GM19455 (cell line): ENCODE measurements at regions not wholly inside any gene's neighbourhood (a gene's known extent, or its start where the extent isn't known, plus 50 kb on each side); places are given as distances from the start of the nearest gene placed in this dataset.

Experiments
- ATAC-seq: cut with Tn5 transposase; IDR thresholded peaks from one replicate; pipeline ENCODE4 v1.9.1; 2021; ENCODE audit not compliant: unreplicated experiment

DNA sequence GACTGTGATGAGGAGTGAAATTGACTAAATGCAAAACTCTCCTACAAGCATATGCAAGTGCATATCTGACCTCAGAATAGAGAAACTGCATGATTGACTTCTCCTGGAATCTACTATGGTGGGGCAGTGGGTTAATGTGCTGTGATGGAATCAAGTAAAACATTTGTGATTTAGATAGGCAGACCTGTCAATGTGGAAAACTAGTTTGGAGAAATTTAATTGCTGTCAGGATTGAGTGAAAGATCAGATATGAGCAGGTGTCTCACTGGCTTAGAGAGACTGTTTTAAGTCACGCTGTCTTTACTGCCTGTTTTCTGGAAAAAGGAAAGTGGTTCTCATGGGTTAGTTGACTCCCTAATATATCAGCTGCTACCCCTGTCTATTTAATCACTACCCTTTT, 881.0 kb upstream of the CNTNAP5 start:
- no peak for ATAC-seq

DNA sequence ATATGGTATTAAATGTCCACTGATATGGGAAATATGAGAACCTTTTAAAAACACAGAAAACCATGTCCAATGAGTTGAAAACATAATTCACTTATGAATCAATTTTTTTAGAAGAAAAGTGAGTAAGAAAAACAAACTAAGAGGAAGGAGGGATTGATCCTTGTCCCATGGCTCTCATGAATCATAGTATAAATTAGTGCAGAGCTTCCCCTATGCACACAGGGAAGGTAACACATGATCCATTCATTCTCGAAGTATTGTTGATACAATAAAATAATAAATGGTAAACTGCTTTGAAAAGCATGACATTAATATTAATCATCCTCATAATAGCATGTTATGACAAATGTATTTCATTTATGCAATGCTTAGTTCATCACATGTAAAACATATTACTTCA, 872.0 kb upstream of the CNTNAP5 start:
- no peak for ATAC-seq

DNA sequence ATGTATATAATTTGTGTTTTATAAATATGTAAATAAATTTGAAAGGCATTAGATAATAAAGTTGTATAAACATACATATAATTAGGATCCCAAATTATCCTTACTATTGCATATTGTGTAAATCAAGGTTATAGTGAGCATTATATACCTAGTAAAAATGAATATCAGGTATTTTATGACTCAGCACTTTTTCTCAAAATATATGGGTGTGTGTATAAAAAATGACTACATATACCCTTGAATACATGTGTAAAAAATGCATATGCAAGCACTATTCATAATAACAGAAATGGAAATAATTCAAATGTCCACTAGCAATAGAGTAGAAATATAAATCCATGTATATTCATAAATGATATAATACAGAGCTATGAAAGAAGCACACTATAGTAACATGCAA, 870.9 kb upstream of the CNTNAP5 start:
- ATAC-seq, result no peak

DNA sequence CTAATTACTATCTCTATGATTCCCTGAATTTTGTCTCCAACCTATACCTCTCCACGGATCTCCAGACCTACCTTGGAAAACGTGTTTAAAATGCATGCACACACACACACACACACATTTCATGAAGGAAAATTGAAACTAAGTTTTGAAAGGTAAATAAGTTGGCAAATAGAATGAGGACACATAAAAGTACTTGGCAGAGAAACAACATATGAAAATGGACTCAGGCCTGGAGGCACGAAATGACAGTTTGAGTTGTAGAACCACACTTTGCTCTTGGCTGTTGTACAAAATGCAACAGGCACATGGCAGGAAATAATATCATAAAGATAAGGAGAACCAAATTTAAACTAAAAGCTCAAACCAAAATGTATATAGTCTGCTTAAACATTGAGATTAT, 868.1 kb upstream of the CNTNAP5 start:
- no peak for ATAC-seq

DNA sequence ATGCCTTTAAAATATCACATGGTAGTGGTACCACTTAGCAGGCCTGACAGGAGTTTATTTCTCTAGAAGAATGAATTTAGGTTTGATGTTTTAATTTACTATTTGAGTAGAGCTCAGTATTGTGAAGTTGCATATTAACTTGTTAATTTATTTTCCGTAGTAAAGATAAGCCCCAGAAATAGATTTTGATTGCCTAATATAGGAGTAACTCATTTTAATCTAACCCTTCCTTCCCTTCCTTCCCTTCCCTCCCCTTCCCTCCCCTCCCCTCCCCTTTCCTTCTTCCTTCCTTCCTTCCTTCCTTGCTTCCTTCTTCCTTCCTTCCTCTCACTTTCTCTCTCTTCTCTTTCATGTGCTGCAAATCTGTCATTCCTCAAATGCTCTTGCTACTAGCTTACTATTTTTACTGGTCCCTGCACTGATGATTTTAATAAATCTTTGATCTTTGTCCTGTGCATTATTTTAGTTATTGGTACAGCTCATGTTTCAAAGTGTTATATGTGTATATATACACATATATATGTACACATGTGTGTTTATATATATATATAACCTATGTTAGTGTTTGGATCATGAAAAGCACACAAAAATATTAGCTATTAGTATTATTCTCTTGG, 862.6 kb upstream of the CNTNAP5 start:
- ATAC-seq, result no peak

DNA sequence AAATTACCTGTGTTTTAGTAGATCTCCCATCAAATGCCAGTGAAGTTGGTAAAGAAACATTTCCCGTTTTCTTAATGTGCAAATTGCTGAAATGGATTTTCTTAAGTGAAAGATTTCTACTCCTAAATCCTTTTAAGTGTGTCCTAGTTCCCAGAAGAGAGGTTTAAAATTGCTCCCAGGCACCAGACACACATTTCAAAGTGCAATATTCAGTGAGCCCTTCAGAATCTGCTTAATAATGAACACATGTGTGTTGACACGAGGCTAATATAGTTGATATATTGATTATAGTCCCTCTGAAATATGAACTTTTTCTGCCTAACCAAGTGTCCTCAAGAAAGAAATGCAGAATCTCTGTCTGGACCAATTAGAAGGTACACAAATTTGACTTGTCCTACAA, 861.7 kb upstream of the CNTNAP5 start:
- ATAC-seq, result no peak

DNA sequence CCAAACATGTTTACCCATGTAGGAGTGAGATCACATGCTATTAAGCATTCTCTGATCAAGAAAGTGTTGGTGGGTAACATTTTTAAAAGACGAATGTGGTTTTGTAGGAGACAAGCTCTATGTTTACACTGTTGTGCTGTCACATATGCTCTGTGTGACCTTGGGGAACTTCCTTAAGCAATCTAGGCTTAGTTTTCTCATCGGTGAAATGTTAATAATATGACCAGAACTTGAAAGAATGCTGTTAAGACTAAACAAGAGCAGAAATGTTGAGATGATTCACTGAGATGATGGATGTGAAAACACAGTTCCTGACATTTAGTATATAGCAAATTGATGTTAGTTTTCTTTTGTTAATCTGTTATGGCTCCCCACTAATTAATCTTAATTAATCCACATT, 860.9 kb upstream of the CNTNAP5 start:
- no peak for ATAC-seq

DNA sequence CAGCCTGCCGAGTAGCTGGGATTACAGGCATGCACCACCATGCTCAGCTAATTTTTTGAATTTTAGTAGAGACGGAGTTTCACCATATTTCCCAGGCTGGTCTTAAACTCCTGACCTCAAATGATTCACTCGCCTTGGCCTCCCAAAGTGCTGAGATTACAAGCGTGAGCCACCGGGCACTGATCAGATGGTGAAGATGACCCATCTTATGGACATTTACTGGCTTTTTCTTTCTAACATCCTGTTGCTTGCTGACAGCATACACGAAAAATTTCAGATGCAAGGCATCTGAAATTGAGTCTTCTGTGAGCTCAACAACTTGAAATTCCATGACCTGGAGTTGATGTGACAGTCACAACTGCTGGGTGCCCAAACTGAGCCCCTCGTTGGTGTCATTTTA, 859.5 kb upstream of the CNTNAP5 start:
- no peak for ATAC-seq

DNA sequence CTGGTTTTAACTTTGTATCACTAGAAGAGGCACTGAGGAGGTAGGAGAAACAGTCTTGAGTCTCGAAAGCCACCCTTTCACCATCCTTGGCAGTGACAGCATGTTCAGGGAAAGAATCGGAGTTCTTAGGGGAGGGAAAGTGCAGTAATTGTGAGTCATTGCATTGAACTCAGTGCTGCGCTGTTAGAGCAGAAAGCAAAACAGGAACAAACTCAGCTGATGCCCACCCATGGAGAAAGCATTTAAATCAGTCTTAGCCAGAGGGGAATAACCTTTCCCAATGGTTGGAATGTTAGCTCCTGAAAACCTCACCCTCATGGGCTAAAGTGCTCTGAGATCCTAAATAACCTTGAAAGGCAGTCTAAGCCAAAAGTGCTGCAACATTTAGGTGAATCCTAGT, 845.6 kb upstream of the CNTNAP5 start:
- ATAC-seq, result no peak

DNA sequence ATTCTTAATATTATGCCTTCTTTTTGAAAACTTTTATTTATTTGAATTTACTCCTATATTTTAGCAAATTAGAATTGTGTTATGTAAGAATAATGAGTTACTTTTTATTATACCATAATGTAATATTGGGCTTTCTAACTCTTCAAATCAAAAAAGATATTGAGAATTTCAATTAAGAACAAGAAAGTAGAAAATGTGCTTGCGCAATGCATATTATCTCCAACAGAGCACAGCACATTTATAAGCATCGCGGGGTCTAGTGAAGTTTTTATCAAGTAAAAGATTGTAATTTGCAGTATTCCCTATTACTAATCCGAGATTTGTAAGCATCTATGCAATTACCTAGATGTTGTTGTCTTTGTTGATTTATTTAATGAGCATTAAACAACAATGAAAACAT, 829.1 kb upstream of the CNTNAP5 start:
- no peak for ATAC-seq

DNA sequence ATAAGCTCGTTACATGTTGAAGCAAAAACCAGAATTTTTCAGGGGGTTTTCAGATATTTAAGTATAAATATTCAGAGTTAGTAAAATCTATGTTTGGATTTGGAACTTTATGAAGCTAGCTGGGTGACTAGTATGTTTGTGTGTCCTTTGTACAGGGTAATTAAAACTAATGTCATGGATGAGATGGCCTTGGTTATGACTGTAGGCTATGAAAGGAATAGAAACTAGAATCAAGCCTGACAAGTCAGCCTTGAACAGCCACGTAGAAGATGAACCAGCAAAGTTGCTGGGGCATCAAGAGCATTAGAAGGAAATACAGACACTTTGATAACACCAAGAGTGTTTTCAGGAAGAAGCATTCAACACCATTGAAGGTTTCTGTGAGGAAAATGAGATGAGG, 825.1 kb upstream of the CNTNAP5 start:
- ATAC-seq, result no peak

DNA sequence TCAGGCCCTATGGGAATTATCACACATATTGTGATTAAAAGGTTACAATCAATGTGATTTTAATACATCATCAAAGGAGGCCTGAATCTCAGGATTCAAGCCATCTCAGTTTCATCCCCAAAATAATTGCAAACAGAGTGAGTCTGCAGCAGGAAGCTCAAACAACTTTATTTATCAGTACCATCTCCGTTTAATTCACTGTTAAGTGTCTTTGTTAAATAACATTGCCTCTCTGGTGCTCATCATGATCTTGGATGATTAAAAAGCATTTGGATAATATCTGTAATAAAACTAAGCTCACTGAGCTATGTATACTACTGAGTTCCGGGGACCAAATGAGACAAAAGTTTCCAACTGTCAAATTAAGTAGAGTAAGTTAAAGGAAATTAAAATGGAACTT, 817.8 kb upstream of the CNTNAP5 start:
- ATAC-seq, result no peak

DNA sequence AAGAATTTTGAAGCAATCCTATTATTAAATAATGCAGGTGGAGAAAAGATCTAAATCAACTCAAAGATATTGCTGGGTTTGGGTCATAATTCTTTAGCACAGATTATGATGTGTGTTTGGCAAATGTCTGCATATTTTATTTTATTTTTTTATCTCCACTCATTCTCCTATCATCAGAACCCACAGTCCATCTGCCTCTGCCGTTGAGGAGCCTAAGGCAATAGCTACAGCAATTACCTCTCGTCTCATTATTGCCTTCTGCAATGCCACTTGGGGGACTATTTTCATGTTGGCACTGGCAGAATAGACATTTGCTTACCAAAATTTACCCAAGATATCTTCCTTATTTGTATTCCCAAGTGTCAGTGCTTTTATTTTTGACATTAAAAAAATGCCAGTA, 815.9 kb upstream of the CNTNAP5 start:
- ATAC-seq, result no peak

DNA sequence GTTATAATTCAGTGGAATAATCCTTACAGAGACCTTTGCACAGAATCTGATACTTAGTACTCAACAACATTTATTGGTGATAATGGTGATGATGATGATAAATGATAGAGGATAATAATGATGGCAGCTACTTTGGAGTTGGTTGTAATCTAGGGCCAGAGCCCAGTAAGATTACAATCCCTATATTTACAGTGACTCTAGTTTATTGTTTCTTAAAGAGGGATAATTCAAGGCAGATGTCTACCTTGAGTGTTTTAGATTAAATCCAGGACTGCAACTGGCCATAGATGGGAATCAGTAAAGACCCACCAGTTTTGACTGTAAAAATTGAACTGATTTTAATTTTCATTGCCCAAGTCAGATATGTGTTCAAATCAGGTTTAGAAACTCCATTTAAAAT, 813.9 kb upstream of the CNTNAP5 start:
- no peak for ATAC-seq

DNA sequence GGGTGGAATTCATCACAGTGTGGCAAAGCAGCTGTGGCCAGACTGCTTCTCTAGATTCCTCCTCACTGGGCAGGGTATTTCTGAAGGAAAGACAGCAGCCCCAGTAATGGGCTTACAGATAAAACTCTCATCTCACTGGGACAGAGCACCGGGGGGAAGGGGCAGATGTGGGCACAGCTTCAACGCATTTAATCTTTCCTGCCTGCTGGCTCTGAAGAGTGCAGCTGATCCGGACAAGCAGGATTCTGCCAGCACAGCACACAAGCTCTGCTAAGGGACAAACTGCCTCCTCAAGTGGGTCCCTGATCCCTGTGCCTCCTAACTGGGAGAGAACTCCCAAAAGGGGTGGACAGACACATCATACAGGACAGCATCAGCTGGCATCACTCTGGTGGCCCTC, 779.9 kb upstream of the CNTNAP5 start:
- ATAC-seq, result no peak

DNA sequence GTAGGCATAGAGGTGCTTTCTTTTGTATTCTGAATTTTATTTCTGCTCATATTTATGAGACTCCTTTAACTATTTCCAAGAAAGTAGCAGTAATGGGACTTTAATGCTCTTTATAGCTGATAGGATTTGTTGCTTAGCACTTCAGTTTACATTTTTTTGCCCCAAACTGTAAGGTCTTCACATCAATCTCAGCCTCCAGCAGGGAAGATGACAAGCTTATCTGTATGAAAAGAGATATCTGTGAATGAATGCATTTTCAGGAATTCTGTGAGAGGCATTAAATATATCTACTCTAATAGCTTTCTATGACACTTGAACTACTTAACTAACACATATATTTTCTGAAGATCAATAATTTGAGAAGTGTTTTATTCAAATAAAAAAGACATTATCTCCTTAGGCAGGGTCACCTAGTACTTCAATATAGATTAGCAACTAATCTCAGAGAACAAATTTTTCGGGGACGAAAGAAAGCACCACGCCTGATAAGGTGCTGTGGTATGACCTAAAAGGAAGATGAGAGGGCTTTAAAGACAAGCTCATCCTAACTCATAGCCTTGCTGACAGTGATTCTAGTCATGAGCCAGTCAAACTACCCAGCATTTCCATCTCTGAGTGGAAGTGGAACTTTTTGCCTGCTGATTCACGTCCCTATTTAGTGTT, 766.1 kb upstream of the CNTNAP5 start:
- no peak for ATAC-seq

DNA sequence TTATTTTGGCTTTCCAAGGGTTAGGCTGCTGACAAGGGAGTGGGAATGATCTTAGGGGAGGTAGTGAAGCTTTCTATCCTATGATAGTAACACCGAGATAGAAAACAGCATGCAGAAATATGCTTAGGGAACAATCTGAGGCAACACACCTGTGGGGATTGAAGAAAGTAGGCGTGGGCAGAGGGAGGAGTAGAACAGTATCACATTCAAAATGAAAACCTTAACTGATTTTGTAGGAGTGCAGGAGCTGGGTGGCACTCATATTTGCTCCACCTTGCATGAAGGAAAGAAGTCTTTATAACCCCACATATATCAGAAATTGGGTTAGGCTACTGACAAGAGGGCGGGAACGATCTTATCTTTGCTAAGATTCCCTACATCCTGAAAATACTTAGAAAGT, 762.2 kb upstream of the CNTNAP5 start:
- no peak for ATAC-seq

DNA sequence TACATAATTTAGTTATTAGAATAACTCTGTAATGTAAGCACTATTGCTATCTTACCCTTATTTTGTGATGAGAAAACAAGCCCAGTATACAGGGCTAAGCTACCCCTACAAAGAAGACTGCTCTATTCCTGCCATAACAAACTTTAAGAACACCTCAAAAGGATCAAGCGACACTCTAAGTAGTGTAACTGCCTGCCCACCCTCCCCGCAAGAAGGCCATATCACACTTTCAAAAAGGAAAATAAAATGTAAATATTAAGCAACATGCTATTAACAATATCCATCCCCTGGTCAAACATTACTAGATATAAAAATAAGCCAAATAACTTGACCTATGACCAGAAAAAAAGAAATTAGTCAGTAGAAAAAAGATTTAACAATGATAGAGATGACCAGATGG, 741.7 kb upstream of the CNTNAP5 start:
- ATAC-seq, result no peak

DNA sequence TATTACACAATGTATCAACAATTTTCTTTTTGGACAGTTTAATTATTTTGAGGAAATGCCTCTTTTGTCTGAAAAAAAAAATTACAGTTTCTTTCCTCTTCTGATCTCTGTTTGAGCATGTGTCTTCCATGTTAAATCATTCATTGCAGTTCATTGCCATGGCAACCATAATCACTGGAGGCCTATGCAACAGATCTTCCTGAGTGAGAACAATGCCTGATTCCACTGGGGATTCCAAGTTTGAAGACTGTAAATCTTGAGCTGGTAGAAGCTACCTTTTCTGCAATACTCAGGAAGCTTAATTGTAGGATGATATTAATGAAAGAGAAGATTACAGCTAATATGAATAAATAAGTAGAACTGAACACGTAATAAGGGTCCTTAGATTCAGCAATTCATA, 721.4 kb upstream of the CNTNAP5 start:
- ATAC-seq, result no peak
